ENCODE measurements at regions not wholly inside any gene's neighbourhood (a gene's known extent, or its start where the extent isn't known, plus 50 kb on each side); places are given as distances from the start of the nearest gene placed in this dataset.

DNA sequence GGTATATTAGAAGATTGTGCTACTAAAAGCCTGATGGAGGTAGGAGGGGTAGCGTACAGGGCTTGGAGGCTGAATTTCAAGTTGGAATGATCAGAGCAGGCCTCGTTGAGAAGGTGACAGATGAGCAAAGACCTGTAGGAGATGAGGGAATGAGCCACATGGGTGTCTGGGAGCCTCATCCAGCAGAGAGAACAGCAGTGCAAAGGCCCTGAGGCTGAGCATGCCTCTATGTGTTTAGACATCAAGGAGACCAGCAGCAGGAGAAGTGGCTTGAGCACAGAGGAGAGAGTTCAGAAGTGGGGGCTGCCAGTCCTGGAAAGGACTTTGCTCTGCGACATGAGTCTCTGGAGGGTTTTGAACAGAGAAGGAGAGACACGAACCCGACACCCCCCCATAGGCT is 111.7 kb downstream of the TMEM130 start:
- TF ChIP-seq, protein P1, sequence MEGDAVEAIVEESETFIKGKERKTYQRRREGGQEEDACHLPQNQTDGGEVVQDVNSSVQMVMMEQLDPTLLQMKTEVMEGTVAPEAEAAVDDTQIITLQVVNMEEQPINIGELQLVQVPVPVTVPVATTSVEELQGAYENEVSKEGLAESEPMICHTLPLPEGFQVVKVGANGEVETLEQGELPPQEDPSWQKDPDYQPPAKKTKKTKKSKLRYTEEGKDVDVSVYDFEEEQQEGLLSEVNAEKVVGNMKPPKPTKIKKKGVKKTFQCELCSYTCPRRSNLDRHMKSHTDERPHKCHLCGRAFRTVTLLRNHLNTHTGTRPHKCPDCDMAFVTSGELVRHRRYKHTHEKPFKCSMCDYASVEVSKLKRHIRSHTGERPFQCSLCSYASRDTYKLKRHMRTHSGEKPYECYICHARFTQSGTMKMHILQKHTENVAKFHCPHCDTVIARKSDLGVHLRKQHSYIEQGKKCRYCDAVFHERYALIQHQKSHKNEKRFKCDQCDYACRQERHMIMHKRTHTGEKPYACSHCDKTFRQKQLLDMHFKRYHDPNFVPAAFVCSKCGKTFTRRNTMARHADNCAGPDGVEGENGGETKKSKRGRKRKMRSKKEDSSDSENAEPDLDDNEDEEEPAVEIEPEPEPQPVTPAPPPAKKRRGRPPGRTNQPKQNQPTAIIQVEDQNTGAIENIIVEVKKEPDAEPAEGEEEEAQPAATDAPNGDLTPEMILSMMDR (IDR thresholded peaks at IDR 0.05) = no peak
- no peak for TF ChIP-seq POLR2A (IDR thresholded peaks at IDR 0.05)
- no peak for TF ChIP-seq EP300 (IDR thresholded peaks at IDR 0.05)
- TF ChIP-seq POLR2AphosphoS5 (IDR thresholded peaks at IDR 0.05) = no peak
